ENCODE measurements at regions not wholly inside any gene's neighbourhood (a gene's known extent, or its start where the extent isn't known, plus 50 kb on each side); places are given as distances from the start of the nearest gene placed in this dataset.

DNA sequence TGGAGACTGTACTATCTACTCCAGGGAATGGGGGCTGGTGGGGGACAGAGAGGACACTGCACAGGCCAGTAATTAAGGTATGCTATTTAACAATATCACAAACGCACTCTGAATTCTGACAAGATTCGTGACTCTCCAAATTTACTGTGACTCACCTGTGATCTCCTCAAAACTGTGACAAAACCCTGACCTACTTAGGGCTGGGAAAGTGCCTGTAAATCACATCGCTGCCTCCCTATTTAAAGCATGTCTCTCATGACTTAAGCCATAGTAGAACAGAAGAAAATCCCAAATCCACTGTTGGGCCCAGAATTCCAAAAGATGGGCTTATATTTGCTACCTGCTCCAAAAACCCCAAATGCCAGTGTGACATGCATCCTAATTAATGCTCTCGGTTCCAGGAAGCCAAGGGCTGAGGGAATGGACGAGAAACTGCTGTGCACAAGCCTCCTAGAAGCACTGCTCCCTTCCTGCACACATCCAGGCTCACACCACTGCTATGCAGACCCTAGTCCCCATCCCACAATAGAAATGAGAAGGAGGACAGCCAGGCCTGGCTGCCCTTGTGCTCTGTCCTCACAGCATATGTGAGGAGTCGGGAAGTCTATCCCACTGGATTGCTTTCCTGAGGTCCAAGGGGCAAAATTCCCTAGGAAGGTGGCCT lies 187.7 kb upstream of the CHRNA7 start:
- no peak for DNase-seq

DNA sequence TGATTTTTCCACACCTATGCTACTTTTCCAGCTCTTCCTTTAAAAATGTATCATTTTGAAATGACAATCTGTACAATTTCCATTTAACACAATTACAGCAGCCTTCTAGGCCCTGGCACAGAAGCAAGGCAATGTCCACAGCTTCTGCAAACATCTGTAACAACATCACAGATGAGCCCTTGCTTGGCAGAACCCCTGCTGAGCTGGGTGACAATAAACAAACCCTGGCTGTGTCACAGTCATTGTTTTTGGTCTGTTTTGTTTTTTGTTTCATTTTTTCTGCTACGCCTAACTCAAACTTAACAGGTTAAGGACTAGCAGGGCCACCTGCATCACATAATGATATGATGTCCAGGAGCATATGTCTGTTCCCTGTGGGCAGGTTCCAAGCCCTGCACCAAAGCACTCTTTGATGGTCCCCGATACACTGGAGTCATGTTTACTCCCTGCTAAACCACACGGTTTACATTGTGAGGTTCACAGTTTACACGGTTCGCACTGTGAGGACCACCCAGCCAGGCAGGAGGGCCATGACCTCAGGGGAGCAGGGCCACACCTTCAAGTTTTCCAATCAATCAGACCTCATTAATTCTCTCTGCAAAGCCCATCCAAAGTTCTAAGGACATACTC lies 186.8 kb upstream of the CHRNA7 start:
- no peak for DNase-seq

DNA sequence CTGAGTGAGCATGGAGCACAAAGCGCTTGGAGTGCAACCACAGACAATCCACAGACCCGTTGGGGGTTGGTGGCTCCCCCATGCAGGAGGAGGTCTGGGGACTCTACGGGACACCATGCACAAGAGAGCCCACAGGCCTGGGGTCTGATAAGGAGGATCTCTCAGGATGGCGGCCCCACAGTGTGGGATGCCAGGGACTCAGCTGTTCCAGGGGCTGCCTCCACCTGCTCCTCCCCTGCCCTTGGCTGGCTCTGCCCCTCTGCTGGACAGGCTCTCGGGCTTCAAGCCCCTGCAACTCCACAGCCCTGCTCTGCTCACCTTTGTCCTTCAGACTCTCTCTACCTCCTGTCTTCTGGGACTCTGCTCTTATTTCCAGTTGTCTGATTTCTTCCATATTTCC lies 184.5 kb upstream of the CHRNA7 start:
- DNase-seq = no peak

DNA sequence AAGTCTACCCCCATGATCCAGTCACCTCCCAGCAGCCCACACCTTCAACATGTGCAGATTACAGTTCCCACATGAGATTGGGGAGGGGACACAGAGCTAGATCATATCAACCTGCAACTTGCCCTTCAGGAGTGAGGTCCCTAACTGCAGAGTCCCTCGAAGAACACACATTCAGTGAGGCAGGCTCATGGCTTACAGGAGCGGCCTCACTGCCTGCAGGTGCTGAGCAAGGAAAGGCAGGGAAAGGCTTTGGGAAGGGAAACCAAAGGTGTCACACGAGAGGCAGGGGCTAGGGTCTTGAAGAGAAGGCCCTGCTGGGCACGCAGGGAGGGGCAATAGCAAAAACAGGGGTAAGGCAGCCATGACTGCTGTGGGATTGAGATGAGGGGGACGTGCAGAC lies 182.4 kb upstream of the CHRNA7 start:
- DNase-seq = no peak

DNA sequence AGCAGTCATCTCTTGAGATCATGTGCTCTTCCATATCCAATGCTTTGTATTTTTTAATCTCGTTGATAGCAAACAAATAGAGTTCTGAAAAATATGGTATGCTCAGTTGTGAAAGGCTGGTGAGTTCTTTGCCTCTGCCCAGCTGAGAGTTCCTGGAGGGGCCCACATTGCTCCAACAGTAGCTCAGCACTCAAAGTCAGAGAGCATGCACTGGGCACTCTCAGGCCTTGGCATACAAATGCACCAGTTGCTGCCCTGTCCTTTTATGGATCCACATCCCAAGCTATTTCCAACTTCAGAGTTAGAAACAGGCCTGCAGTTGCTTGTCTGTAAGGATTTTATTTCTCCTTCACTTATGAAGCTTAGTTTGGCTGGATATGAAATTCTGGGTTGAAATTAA lies 181.7 kb upstream of the CHRNA7 start:
- DNase-seq = no peak

DNA sequence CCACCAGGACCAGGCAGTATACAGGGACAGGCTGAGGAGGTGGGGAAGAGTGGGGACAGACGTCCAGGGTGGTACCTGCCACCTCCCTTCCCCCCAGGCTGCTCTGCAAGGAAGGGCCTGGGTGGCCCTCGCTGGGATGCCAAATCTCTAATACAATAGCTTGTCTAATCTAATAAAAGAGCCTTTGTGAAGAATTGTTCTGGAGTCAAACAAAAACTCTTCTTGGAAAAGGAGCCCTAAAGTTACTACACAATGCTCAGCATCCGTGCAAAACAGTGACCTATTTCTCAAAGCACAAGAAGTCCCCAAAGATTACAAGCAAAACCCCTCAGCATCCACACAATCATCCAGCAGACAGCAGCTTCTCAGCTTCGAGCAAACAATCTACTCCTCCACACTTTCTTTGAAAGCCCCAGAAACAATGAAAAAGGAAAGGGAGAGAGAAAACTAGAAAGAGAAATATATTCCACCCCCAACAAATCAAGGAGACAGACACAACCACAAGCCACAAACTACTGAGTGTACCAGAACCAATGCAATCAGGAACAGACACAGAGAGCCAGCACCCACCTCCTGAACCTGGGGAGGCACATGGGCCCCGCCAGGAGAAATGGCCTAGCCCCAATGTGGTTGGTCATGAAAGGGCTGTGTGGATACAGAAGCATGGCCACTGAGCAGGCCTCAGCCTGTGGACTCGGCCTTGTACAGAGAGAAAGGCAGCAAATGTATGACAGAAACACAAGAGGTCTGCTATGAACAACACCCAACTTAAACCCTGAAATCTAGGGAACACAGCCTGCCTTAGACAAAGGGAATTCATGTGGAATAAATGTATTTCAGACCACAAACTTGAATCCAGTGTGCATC lies 177.1 kb upstream of the CHRNA7 start:
- DNase-seq = no peak

DNA sequence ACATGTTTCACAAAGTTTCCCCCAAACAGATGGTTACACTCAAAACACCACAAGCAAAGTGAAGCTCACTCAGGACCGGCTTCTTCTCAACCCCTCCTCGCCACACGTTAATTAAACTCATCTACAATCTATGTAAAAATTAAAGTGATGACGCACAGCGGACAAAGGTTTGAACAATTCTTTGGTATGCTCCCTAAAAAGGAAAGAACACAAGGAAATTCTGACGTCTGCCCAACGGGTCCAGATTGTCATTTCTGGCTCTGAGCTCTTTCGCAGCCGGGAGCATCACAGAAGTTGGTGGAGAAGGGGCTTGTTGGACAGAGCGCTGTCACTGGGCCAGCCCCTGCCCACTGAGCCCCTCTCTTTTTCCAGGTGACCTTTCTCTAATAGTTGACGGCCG lies 173.7 kb upstream of the CHRNA7 start:
- DNase-seq = no peak

DNA sequence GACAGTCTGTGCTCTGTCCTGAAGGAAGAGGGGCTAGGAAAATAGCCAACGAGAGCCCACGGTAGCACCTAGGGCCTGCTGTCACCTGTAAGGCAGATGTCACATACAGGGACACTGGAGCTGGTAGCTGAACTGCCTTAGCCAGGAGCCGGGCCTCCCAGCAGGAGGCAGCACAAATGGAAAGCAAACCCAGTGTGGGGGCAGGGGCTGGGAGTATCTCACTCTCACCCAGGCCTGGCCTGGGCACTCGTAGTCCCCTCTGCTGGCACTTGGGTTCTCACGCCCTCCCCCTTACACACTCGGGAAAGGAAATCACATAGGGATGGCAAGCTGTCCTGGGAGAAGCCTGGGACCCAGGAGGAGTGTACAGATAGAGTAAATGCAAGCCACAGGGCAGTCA lies 173.1 kb upstream of the CHRNA7 start:
- no peak for DNase-seq

DNA sequence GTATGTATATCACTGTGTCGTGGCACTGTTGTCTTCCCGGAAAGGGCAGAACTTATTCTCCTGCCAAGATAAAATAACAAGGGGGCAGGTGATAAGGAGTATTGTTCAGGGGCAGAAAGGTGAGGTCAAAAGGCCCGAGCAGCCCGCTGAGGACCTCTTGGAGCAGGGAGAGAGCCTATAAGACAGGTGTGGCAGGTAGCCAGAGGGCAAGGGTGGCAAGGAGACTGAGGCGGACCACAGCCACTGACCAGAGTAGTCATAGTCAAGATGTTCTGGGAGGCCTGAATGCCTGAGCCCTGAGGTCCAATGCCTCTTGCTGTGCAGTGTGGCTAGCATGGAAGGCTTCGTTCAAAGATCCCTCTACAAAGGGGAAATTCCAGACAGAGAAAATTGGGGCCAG lies 172.3 kb upstream of the CHRNA7 start:
- no peak for DNase-seq

DNA sequence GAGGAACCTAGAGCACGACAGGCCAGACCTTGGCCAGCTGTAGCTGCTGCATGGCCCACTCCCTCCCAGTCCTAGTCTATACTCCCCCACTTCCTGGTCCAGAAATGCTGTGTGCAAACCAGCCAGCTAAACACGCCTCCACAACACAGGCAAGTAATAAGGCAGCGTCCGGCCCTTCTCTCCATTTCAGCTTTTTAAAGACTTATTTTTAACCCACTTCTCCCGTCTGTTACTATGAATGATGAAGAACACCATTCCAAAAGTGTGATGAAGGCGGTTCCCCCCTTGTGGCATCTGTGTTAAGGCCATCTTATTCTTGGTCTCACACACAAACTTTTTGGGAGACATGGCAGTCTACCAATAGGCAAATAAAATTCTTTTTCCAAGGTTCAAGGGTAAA lies 164.1 kb upstream of the CHRNA7 start:
- no peak for DNase-seq

DNA sequence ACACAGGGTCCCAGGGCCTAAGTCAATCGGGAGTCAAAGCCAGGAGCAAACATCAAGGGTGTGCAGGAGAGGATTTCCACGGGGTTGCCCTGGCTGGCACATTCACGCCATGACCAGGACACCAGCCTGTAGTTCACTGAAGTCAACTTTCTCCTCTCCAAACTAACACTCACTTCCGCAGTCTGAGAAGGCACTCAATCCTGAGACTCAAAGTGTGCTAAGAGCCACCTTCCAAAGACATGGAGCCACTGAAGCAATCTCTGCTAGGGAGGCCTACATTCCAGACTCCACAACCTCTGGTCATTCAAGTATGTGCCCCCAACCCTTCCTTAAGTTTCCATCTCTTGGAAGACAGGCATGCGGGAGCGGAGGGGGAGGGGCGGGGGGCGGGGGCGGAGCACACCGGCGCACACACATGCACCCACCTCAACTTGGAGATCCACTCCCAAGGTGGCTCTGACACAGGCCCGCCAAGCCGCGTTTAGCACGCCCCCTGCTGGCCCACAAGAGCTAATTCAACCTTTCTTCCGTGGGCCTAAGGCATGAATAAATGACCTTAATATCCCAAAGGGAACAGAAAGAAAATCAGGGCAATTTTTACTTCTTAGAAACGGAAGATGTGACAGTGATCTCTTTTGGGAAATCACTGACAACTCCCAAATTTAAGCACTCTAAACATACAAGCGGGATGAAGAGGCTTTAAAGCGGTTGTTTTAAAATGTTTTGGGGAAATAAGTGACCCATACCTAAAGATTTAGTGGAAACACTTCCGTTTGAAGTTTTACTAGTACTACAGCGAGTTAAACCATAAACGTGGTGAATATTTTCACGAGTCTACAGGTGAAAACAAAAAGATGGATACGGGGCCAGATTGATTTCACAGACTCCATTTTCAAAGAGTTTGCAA lies 162.5 kb upstream of the CHRNA7 start:
- DNase-seq = peak; percentile 41

DNA sequence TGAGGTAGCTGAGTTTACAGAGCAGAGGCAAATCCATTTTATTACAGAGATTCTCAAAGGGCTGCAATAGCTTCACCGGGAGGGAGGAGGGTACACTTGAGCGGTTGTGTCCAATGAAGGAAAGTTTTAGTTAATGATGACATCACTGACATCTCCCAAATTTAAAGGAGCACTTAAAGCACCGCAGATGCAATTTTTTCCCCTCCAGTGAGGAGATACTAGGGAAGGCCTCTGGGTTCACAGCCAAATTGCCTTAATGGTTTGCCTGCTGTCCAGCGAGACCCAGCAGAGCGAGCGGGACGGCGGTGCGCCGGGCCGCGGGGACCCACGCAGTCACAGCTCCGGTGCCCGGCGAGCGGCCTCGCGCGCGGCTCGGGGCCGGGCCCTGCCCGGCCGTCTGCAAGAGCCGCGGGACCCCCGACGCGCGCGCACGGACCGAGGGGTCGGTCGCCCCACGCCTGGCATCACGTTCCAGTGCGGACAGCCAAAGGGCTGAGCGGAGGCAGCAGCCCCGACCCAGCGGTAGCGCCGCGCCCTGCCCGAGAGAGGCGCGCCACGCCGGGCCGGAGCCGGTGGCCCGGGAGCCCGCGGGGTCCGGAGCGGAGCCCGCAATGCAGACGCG lies 160.5 kb upstream of the CHRNA7 start:
- DNase-seq = no peak

DNA sequence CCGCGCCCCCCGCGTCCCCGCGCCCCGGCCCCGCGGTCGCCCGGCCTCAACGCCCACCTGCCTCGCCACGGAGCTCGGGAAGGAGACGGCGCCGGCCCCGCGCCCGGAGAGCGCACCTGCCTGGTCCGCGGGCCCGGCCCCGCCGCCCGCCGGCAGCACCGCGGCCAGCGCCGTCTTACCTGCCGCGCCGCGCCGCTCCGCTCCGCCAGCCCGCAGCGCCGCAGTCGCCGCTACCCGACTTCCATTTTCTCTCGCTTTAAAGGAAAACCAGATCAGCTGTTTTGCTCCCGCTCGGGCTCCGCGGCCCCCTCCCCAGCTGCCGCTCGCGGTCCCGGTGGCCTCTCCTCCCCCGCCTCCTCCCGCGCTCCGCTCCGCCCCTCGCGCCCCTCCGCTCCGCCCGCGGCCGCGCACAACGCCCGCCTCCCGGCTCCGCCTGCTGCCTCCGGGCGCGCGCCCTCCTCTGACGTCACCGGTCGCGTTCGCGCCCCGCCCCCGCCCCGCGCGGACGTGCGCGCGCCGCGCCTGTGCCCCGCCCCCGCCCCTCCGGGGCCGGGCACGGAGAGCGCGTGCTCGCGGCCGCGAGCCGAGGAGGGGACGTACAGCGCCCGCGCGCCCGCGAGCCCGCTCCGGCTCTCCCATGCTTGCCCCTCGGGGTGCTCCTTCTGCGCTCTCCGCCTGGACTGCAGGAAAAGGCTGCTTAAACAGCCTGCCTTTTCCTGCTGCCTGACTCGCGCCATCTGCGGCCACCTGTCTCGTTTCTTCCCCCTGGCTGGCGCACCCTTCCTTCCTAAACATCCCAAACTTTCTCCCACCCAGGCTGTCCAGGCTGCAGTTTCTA lies 159.8 kb upstream of the CHRNA7 start, which contains the start of gene OTUD7A:
OTUD7A (minus strand) TSS at position 346 of the 838 bp plus-strand sequence.
- DNase-seq = peak; percentile 71

DNA sequence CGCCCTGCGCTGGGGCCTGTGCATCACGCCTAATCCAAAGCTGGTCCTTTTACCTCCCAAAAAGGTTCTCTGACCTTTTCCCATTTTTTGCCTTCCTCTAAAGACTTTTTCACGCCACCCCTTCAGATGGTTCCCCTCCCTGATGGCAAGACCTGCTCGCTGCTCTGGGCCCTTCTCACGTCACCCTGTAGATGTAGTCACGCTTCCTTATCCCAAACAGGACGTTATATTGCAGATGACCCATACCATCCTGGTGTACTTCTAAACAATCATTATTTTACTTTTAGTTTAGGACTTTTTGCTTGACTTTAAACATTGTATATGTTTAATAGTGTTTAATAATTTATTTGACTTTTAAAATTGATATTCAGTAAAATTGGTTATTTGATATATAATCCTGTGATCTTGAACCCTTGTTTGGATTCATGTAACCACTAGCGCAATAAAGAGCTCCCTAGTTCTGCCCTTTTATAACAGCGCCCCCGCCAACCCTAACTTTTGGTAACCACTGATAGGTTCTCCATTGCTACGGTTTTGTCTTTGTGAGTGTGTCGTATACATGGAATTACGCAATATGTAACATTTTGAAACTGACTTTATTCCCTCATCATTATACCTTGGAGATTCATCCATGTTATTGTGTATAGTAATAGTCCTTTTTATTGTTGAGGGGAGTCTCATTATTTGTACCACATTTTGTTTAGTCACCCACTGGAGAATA lies 159.0 kb upstream of the CHRNA7 start:
- no peak for DNase-seq

DNA sequence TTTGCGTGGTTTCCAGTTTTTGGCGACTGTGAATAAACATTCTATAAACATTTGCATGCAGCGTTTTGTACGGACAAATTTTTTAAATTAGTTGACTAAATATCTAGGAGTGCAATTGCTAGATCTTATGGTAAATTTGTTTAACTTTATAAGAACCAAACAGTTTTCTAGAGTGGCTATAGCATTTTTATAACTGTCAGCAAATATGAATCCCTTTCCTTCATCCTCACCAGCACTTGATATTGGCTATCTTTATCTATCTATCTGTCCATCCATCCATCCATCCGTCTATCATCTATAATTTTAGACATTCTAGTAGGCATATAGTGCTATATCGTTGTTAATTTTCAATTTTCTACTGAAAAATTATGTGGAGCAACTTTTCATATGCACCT lies 158.4 kb upstream of the CHRNA7 start:
- no peak for DNase-seq

DNA sequence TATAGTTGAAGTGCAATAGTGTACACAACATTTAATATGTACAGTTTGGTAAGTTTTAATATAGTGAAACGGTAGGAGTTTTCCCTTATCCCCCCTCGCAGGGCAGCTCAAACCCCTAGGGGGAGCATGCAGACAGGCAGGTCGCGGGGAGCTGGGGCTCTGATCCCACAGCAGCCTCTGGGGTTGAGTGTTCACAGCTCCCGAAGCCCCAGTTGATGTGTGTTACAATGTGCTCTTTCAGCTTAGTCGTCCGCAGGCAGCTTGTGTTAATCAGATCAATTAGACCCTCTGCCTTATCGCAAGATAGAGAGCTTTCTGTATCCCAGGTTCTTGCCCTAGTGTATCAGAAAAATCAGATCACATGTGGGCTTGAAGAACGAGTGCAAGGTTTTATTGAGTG lies 143.1 kb upstream of the CHRNA7 start:
- DNase-seq = no peak

DNA sequence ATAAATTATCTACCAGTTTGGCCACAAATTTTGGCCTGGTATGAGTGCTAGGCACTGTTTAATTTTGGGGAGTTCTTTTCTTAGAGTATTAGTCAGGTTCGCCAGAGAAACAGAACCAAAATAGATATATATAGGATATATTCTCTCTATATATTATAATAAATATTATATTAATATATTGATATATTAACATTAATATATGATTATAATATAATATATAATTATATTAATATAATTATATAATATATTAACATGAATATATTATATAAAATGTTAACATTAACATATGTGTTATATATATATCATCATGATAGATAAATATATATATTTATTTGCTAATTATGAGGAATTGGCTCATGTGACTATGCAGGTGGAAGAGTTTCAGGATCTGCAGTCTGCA lies 137.8 kb upstream of the CHRNA7 start:
- DNase-seq = no peak

DNA sequence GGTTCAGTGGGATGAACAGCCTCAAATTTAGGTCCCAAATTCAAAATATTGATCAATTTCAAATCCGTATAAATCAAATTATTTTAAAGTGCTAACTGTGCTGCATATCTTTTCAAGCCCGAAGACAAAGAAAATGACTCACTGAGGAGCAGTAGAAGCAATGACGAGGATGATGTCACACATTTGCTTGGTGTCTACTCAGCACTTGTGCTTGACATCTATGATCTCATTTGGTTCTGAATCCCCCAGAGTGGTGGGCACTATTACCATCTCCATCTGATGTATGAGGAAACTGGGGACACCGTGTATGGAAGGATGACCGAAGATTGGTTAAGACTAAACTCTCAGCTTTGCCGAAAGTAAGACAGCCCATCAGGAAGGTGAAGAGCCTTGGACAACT lies 136.5 kb upstream of the CHRNA7 start:
- DNase-seq = no peak

DNA sequence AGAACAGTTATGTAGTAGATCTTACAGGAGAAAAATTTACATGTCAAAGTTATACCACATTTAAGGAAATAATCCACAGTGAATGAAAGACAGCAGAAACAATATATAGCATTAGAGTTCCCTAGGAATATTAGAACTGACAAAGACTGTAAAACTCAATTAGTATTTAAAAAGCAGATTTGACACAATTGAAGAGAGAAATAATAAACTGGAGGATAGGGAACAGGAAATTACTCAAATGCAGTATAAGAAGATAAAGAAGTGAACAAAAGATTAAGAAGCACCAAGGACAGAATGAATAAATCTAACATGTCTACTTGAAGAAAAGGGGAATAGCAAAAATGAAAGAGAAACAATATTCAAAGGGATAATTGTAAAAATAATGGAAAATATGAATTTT lies 132.6 kb upstream of the CHRNA7 start:
- no peak for DNase-seq

DNA sequence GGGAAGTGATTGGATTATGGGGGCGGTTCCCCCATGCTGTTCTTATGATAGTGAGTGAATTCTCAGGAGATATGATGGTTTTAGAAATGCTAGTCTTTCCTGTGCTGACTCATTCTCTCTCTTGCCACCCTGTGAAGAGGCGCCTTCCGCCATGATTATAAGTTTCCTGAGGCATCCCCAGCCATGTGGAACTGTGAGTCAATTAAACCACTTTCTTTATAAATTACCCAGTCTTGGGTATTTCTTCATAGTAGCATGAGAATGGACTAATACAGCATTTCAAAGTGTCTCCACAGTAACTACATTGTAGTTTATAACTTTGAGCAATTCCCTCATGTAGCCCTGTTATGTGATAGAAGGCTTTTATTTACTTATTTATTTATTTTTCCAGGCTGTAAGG lies 128.8 kb upstream of the CHRNA7 start:
- no peak for DNase-seq

DNA sequence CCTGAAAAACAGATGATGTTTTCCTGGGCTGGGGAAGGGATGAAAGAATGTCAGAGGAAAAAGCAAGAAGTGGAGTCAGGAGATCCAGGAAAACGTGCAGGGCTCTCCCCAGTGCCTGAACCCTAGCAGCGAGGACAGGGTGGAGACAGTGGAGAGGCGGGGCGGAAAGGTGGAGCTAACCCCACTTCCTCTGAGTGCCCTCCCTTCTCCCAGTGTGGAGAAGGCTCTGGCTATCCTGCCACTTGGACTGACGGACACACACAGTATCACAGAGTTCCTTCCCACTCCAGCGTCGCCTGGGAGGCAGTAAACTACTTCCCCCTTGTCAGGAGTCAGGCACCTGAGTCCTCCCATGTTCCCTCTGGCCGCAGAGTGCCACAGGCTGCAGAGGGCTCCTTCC lies 125.3 kb upstream of the CHRNA7 start:
- no peak for DNase-seq
